ENCODE measurements at regions not wholly inside any gene's neighbourhood (a gene's known extent, or its start where the extent isn't known, plus 50 kb on each side); places are given as distances from the start of the nearest gene placed in this dataset.

GRCh38 chr3:87550892-87551291 lies 274.5 kb upstream of the POU1F1 start:
- no TSS peak for BruUV-seq (replicated peaks)
- 0% methylated on average over 1 of the region's 3 CpGs; no CpG with 5 or more reads in 1 of the 2 experiments for WGBS, 2 experiments (ENCODE audit: extremely low coverage in 2 of 2, insufficient read length in 1 of 2)

More at GRCh38 chr3:87550892-87551291, 274.5 kb upstream of the POU1F1 start:
- no peak for ATAC-seq (ENCODE audit: low read depth)
- no peak overlapping the region for H2AK9ac ChIP-seq (replicated peaks; ENCODE audit: low read depth, low read length, poor library complexity)
- H4K8ac ChIP-seq (ENCODE audit: low read depth in 2 of 2, low read length in 2 of 2), result no peak overlapping the region
- dilution Hi-C loops (cut with HindIII; ENCODE audit: low sequenced_read_pairs, unreplicated experiment) (no loop called here), in situ Hi-C loops (cut with MboI; ENCODE audit: low sequenced_read_pairs) (no loop called here), intact Hi-C loops (cut with micrococcal nuclease) (no loop called here)
- H3K14ac ChIP-seq (replicated peaks; ENCODE audit: low read depth, low read length), result no peak overlapping the region
- no peak overlapping the region for H3K9ac ChIP-seq (ENCODE audit: low read depth, low read length)
- no peak overlapping the region for H3K4ac ChIP-seq (ENCODE audit: low read depth, low read length)
- no peaks in the 10 kb centered on the region for H3K4me1 ChIP-seq (ENCODE audit: control insufficient read depth, insufficient read depth, low read length)
- no peak overlapping the region for H3K4me2 ChIP-seq (ENCODE audit: low read depth, low read length)
- no peak overlapping the region for H2BK120ac ChIP-seq (ENCODE audit: low read depth, low read length)
- no peaks in the 10 kb centered on the region for H3K9me1 ChIP-seq (ENCODE audit: insufficient read depth, low read length)
- no peak for TF ChIP-seq RFX5 (IDR thresholded peaks at IDR 0.05; ENCODE audit: low read depth, low read length)
- no peak for TF ChIP-seq POLR2A (IDR thresholded peaks at IDR 0.05; ENCODE audit: low read depth, low read length)
- TF ChIP-seq BHLHE40 (IDR thresholded peaks at IDR 0.05; ENCODE audit: low read depth, low read length), result no peak
- TF ChIP-seq, protein P1, sequence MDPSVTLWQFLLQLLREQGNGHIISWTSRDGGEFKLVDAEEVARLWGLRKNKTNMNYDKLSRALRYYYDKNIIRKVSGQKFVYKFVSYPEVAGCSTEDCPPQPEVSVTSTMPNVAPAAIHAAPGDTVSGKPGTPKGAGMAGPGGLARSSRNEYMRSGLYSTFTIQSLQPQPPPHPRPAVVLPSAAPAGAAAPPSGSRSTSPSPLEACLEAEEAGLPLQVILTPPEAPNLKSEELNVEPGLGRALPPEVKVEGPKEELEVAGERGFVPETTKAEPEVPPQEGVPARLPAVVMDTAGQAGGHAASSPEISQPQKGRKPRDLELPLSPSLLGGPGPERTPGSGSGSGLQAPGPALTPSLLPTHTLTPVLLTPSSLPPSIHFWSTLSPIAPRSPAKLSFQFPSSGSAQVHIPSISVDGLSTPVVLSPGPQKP (IDR thresholded peaks at IDR 0.05; ENCODE audit: borderline replicate concordance, low read depth, low read length), result no peak
- no peak for TF ChIP-seq RCOR1 (IDR thresholded peaks at IDR 0.05; ENCODE audit: insufficient replicate concordance, low read length)
- TF ChIP-seq CTCF (conservative IDR thresholded peaks at IDR 0.05; ENCODE audit: low read depth, low read length), result no peak
- TF ChIP-seq FOS (IDR thresholded peaks at IDR 0.05; ENCODE audit: low read depth, low read length), result no peak
- no peak for TF ChIP-seq CHD1 (IDR thresholded peaks at IDR 0.05; ENCODE audit: low read depth, low read length)
- no peak for TF ChIP-seq RAD21 (IDR thresholded peaks at IDR 0.05; ENCODE audit: low read length)
- TF ChIP-seq SMC3 (IDR thresholded peaks at IDR 0.05; ENCODE audit: low read depth, low read length), result no peak
- TF ChIP-seq MAZ (IDR thresholded peaks at IDR 0.05; ENCODE audit: borderline replicate concordance, low read depth, low read length), result no peak
- H4K20me1 ChIP-seq (ENCODE audit: insufficient read depth, low read length), result no peaks in the 10 kb centered on the region
- ChIA-PET POLR2A (ENCODE audit: unreplicated experiment) (no interaction called here), CTCF (no interaction called here)
- H3K18ac ChIP-seq (ENCODE audit: low read depth, low read length), result no peak overlapping the region
- no peaks in the 10 kb centered on the region for H3K79me1 ChIP-seq (ENCODE audit: low read depth in 1 of 2, low read length in 2 of 2)
- no peak for DNase-seq
- no peak overlapping the region for H2BK5ac ChIP-seq (ENCODE audit: low read depth, low read length, poor library complexity, severe bottlenecking)
- no peak overlapping the region for H4K91ac ChIP-seq (ENCODE audit: insufficient read depth, low read depth, low read length)
- H4K5ac ChIP-seq (ENCODE audit: low read depth, low read length), result no peak overlapping the region
- no peak overlapping the region for H2AFZ ChIP-seq (replicated peaks; ENCODE audit: low read length, poor library complexity)
- H2AK5ac ChIP-seq (ENCODE audit: low read depth, low read length), result no peak overlapping the region
- no peak overlapping the region for H2BK15ac ChIP-seq (ENCODE audit: low read depth, low read length)
- no peaks in the 10 kb centered on the region for H3K9me3 ChIP-seq (ENCODE audit: control insufficient read depth, insufficient read depth, low read length)
- H3K56ac ChIP-seq (ENCODE audit: extremely low read depth, insufficient read depth, low read length), result no peak overlapping the region
- H3K36me3 ChIP-seq (ENCODE audit: control insufficient read depth, insufficient read depth, low read length), result no peaks in the 10 kb centered on the region
- H2BK20ac ChIP-seq (ENCODE audit: low read depth, low read length), result no peak overlapping the region
- no peaks in the 10 kb centered on the region for H3K27me3 ChIP-seq (ENCODE audit: control insufficient read depth, insufficient read depth, low read length)
- no peak overlapping the region for H3K4me3 ChIP-seq (ENCODE audit: insufficient read depth, low read depth, low read length)
- H3K23ac ChIP-seq (ENCODE audit: low read depth, low read length), result no peak overlapping the region
- no peak overlapping the region for H3K27ac ChIP-seq (ENCODE audit: insufficient read depth, low read length)

Measured in IMR-90 (cell line).